ENCODE measurements at regions not wholly inside any gene's neighbourhood (a gene's known extent, or its start where the extent isn't known, plus 50 kb on each side); places are given as distances from the start of the nearest gene placed in this dataset.

GRCh38 chr18:2027756-2028155 lies 543.5 kb downstream of the METTL4 start:
- no peaks in the 10 kb centered on the region for H3K27me3 ChIP-seq (ENCODE audit: control insufficient read depth, insufficient read depth, low read length, poor library complexity, severe bottlenecking)
- no peaks in the 10 kb centered on the region for H3K9me3 ChIP-seq (ENCODE audit: control insufficient read depth, low read length)
- no peaks in the 10 kb centered on the region for H3K36me3 ChIP-seq (ENCODE audit: control insufficient read depth, insufficient read depth, low read length)
- peaks cover 4% of the 10 kb centered on the region for H3K4me1 ChIP-seq (ENCODE audit: control insufficient read depth, insufficient read depth, low read length)
- H3K27ac ChIP-seq (ENCODE audit: insufficient read depth, low read depth, low read length, poor library complexity, severe bottlenecking): no peak overlapping the region
- H3K4me3 ChIP-seq (ENCODE audit: insufficient read depth, low read depth, low read length): no peak overlapping the region

GRCh38 chr18:2028986-2029385 lies 542.3 kb downstream of the METTL4 start:
- Histone ChIP-seq H3K27me3 (ENCODE audit: control insufficient read depth, insufficient read depth, low read length, poor library complexity, severe bottlenecking) (no peaks in the 10 kb centered on the region), H3K36me3 (ENCODE audit: control insufficient read depth, insufficient read depth, low read length) (no peaks in the 10 kb centered on the region), H3K27ac (ENCODE audit: insufficient read depth, low read depth, low read length, poor library complexity, severe bottlenecking) (no peak overlapping the region), H3K4me3 (ENCODE audit: insufficient read depth, low read depth, low read length) (no peak overlapping the region), H3K4me1 (ENCODE audit: control insufficient read depth, insufficient read depth, low read length) (peaks cover 4% of the 10 kb centered on the region), H3K9me3 (ENCODE audit: control insufficient read depth, low read length) (no peaks in the 10 kb centered on the region)
- WGBS, 2 experiments: 50 to 52% methylated on average over 3 of the region's 3 CpGs

GRCh38 chr18:2030647-2031046 lies 540.7 kb downstream of the METTL4 start:
- H3K27me3 ChIP-seq (ENCODE audit: control insufficient read depth, insufficient read depth, low read length, poor library complexity, severe bottlenecking): no peaks in the 10 kb centered on the region
- H3K9me3 ChIP-seq (ENCODE audit: control insufficient read depth, low read length): no peaks in the 10 kb centered on the region
- H3K36me3 ChIP-seq (ENCODE audit: control insufficient read depth, insufficient read depth, low read length): no peaks in the 10 kb centered on the region
- no peak overlapping the region for H3K27ac ChIP-seq (ENCODE audit: insufficient read depth, low read depth, low read length, poor library complexity, severe bottlenecking)
- peaks cover 4% of the 10 kb centered on the region for H3K4me1 ChIP-seq (ENCODE audit: control insufficient read depth, insufficient read depth, low read length)
- H3K4me3 ChIP-seq (ENCODE audit: insufficient read depth, low read depth, low read length): no peak overlapping the region

GRCh38 chr18:2032036-2032435 lies 539.3 kb downstream of the METTL4 start:
- Histone ChIP-seq H3K27me3 (ENCODE audit: control insufficient read depth, insufficient read depth, low read length, poor library complexity, severe bottlenecking) (no peaks in the 10 kb centered on the region), H3K4me3 (ENCODE audit: insufficient read depth, low read depth, low read length) (no peak overlapping the region), H3K9me3 (ENCODE audit: control insufficient read depth, low read length) (no peaks in the 10 kb centered on the region), H3K27ac (ENCODE audit: insufficient read depth, low read depth, low read length, poor library complexity, severe bottlenecking) (no peak overlapping the region), H3K4me1 (ENCODE audit: control insufficient read depth, insufficient read depth, low read length) (peaks cover 4% of the 10 kb centered on the region), H3K36me3 (ENCODE audit: control insufficient read depth, insufficient read depth, low read length) (no peaks in the 10 kb centered on the region)

GRCh38 chr18:2035056-2035455 lies 536.2 kb downstream of the METTL4 start:
- Histone ChIP-seq H3K27ac (ENCODE audit: insufficient read depth, low read depth, low read length, poor library complexity, severe bottlenecking) (no peak overlapping the region), H3K27me3 (ENCODE audit: control insufficient read depth, insufficient read depth, low read length, poor library complexity, severe bottlenecking) (no peaks in the 10 kb centered on the region), H3K4me3 (ENCODE audit: insufficient read depth, low read depth, low read length) (no peak overlapping the region), H3K9me3 (ENCODE audit: control insufficient read depth, low read length) (no peaks in the 10 kb centered on the region), H3K4me1 (ENCODE audit: control insufficient read depth, insufficient read depth, low read length) (no peaks in the 10 kb centered on the region), H3K36me3 (ENCODE audit: control insufficient read depth, insufficient read depth, low read length) (no peaks in the 10 kb centered on the region)
- 91 to 95% methylated on average over 7 of the region's 7 CpGs for WGBS, 2 experiments

- H3K4me3 ChIP-seq (ENCODE audit: insufficient read depth, low read depth, low read length): no peak overlapping the region
- WGBS, 2 experiments: 84 to 91% methylated on average over 2 of the region's 3 CpGs
- no peaks in the 10 kb centered on the region for H3K4me1 ChIP-seq (ENCODE audit: control insufficient read depth, insufficient read depth, low read length)
- H3K9me3 ChIP-seq (ENCODE audit: control insufficient read depth, low read length): no peaks in the 10 kb centered on the region
- no peak overlapping the region for H3K27ac ChIP-seq (ENCODE audit: insufficient read depth, low read depth, low read length, poor library complexity, severe bottlenecking)
- no peaks in the 10 kb centered on the region for H3K27me3 ChIP-seq (ENCODE audit: control insufficient read depth, insufficient read depth, low read length, poor library complexity, severe bottlenecking)
- no peaks in the 10 kb centered on the region for H3K36me3 ChIP-seq (ENCODE audit: control insufficient read depth, insufficient read depth, low read length)
Measured at GRCh38 chr18:2036086-2036485, 535.2 kb downstream of the METTL4 start.

GRCh38 chr18:2040279-2040678 lies 531.0 kb downstream of the METTL4 start:
- Histone ChIP-seq H3K4me1 (ENCODE audit: control insufficient read depth, insufficient read depth, low read length) (no peaks in the 10 kb centered on the region), H3K27me3 (ENCODE audit: control insufficient read depth, insufficient read depth, low read length, poor library complexity, severe bottlenecking) (no peaks in the 10 kb centered on the region)
- WGBS, 2 experiments: 93 to 100% methylated on average over 3 of the region's 3 CpGs

GRCh38 chr18:2049986-2050385 lies 521.3 kb downstream of the METTL4 start:
- no peak overlapping the region for H3K4me3 ChIP-seq (ENCODE audit: insufficient read depth, low read depth, low read length)
- no peaks in the 10 kb centered on the region for H3K36me3 ChIP-seq (ENCODE audit: control insufficient read depth, insufficient read depth, low read length)
- 89 to 90% methylated on average over 4 of the region's 4 CpGs for WGBS, 2 experiments
- H3K9me3 ChIP-seq (ENCODE audit: control insufficient read depth, low read length): no peaks in the 10 kb centered on the region
- no peaks in the 10 kb centered on the region for H3K27me3 ChIP-seq (ENCODE audit: control insufficient read depth, insufficient read depth, low read length, poor library complexity, severe bottlenecking)
- H3K4me1 ChIP-seq (ENCODE audit: control insufficient read depth, insufficient read depth, low read length): no peaks in the 10 kb centered on the region
- no peak overlapping the region for H3K27ac ChIP-seq (ENCODE audit: insufficient read depth, low read depth, low read length, poor library complexity, severe bottlenecking)

More at GRCh38 chr18:2040279-2040678, 531.0 kb downstream of the METTL4 start:
- H3K27ac ChIP-seq (ENCODE audit: insufficient read depth, low read depth, low read length, poor library complexity, severe bottlenecking): no peak overlapping the region
- no peaks in the 10 kb centered on the region for H3K36me3 ChIP-seq (ENCODE audit: control insufficient read depth, insufficient read depth, low read length)
- H3K4me3 ChIP-seq (ENCODE audit: insufficient read depth, low read depth, low read length): no peak overlapping the region
- H3K9me3 ChIP-seq (ENCODE audit: control insufficient read depth, low read length): no peaks in the 10 kb centered on the region

GRCh38 chr18:2050702-2051201 lies 520.6 kb downstream of the METTL4 start:
- 90 to 92% methylated on average over 3 of the region's 3 CpGs for WGBS, 2 experiments
- no peaks in the 10 kb centered on the region for H3K4me1 ChIP-seq (ENCODE audit: control insufficient read depth, insufficient read depth, low read length)
- H3K27ac ChIP-seq (ENCODE audit: insufficient read depth, low read depth, low read length, poor library complexity, severe bottlenecking): no peak overlapping the region
- H3K27me3 ChIP-seq (ENCODE audit: control insufficient read depth, insufficient read depth, low read length, poor library complexity, severe bottlenecking): no peaks in the 10 kb centered on the region
- no peaks in the 10 kb centered on the region for H3K9me3 ChIP-seq (ENCODE audit: control insufficient read depth, low read length)
- no peaks in the 10 kb centered on the region for H3K36me3 ChIP-seq (ENCODE audit: control insufficient read depth, insufficient read depth, low read length)
- H3K4me3 ChIP-seq (ENCODE audit: insufficient read depth, low read depth, low read length): no peak overlapping the region

- H3K4me3 ChIP-seq (ENCODE audit: insufficient read depth, low read depth, low read length): no peak overlapping the region
- H3K36me3 ChIP-seq (ENCODE audit: control insufficient read depth, insufficient read depth, low read length): no peaks in the 10 kb centered on the region
- no peaks in the 10 kb centered on the region for H3K9me3 ChIP-seq (ENCODE audit: control insufficient read depth, low read length)
- H3K27ac ChIP-seq (ENCODE audit: insufficient read depth, low read depth, low read length, poor library complexity, severe bottlenecking): no peak overlapping the region
- H3K27me3 ChIP-seq (ENCODE audit: control insufficient read depth, insufficient read depth, low read length, poor library complexity, severe bottlenecking): no peaks in the 10 kb centered on the region
- no peaks in the 10 kb centered on the region for H3K4me1 ChIP-seq (ENCODE audit: control insufficient read depth, insufficient read depth, low read length)
- 94 to 97% methylated on average over 3 of the region's 3 CpGs for WGBS, 2 experiments
Measured at GRCh38 chr18:2053490-2054089, 517.7 kb downstream of the METTL4 start.

GRCh38 chr18:2059336-2059735 lies 512.0 kb downstream of the METTL4 start:
- Histone ChIP-seq H3K27ac (ENCODE audit: insufficient read depth, low read depth, low read length, poor library complexity, severe bottlenecking) (no peak overlapping the region), H3K9me3 (ENCODE audit: control insufficient read depth, low read length) (no peaks in the 10 kb centered on the region), H3K27me3 (ENCODE audit: control insufficient read depth, insufficient read depth, low read length, poor library complexity, severe bottlenecking) (no peaks in the 10 kb centered on the region), H3K36me3 (ENCODE audit: control insufficient read depth, insufficient read depth, low read length) (no peaks in the 10 kb centered on the region), H3K4me3 (ENCODE audit: insufficient read depth, low read depth, low read length) (no peak overlapping the region), H3K4me1 (ENCODE audit: control insufficient read depth, insufficient read depth, low read length) (no peaks in the 10 kb centered on the region)
- 96 to 100% methylated on average over 2 of the region's 4 CpGs for WGBS, 2 experiments
